ENCODE measurements at regions not wholly inside any gene's neighbourhood (a gene's known extent, or its start where the extent isn't known, plus 50 kb on each side); places are given as distances from the start of the nearest gene placed in this dataset.

- H3K27ac ChIP-seq = no peak overlapping the region
- no peaks in the 10 kb centered on the region for H3K4me1 ChIP-seq
- no peaks in the 10 kb centered on the region for H3K36me3 ChIP-seq
- no peak overlapping the region for H3K4me3 ChIP-seq
- DNase-seq (ENCODE audit: low spot score in 2 of 2) = no peak
- no peak for TF ChIP-seq CTCF (IDR thresholded peaks at IDR 0.05)
- no peak for TF ChIP-seq POLR2AphosphoS5 (IDR thresholded peaks at IDR 0.05)
- TF ChIP-seq POLR2A (IDR thresholded peaks at IDR 0.05) = no peak
- no peaks in the 10 kb centered on the region for H3K9me3 ChIP-seq
- H3K27me3 ChIP-seq = peaks cover 0 to 68% of the 10 kb centered on the region in 2 donors
- intact Hi-C loops (cut with DNase I; ENCODE audit: low total_unique reads) = no loop called here
Measured at GRCh38 chr1:2967881-2968280, 53.4 kb upstream of the ACTRT2 start.

- Histone ChIP-seq H3K36me3 (no peaks in the 10 kb centered on the region), H3K27me3 (peaks cover 0 to 74% of the 10 kb centered on the region in 2 donors), H3K4me3 (no peak overlapping the region), H3K9me3 (no peaks in the 10 kb centered on the region), H3K27ac (no peak overlapping the region), H3K4me1 (no peaks in the 10 kb centered on the region)
- intact Hi-C loops (cut with DNase I; ENCODE audit: low total_unique reads) = no loop called here
- TF ChIP-seq CTCF (IDR thresholded peaks at IDR 0.05) (no peak), POLR2A (IDR thresholded peaks at IDR 0.05) (no peak), POLR2AphosphoS5 (IDR thresholded peaks at IDR 0.05) (no peak)
- DNase-seq (ENCODE audit: low spot score in 2 of 2) = no peak
Measured at GRCh38 chr1:2968471-2968881, 52.8 kb upstream of the ACTRT2 start.

- intact Hi-C loops (cut with DNase I; ENCODE audit: low total_unique reads) = no loop called here
- Histone ChIP-seq H3K4me3 (no peak overlapping the region), H3K27me3 (peaks cover 0 to 81% of the 10 kb centered on the region in 2 donors), H3K9me3 (no peaks in the 10 kb centered on the region), H3K4me1 (no peaks in the 10 kb centered on the region), H3K27ac (no peak overlapping the region), H3K36me3 (no peaks in the 10 kb centered on the region)
- no peak for TF ChIP-seq POLR2A (IDR thresholded peaks at IDR 0.05)
- TF ChIP-seq CTCF (IDR thresholded peaks at IDR 0.05) = no peak
- no peak for TF ChIP-seq POLR2AphosphoS5 (IDR thresholded peaks at IDR 0.05)
- peak in 1 of 2 donors; percentile 39 for DNase-seq (ENCODE audit: low spot score in 2 of 2)
Measured at GRCh38 chr1:2969011-2969844, 52.0 kb upstream of the ACTRT2 start.

GRCh38 chr1:2969845-2970291, 51.4 kb upstream of the ACTRT2 start:
- Histone ChIP-seq H3K27ac (no peak overlapping the region), H3K9me3 (no peaks in the 10 kb centered on the region), H3K27me3 (peaks cover 0 to 84% of the 10 kb centered on the region in 2 donors), H3K4me1 (no peaks in the 10 kb centered on the region), H3K36me3 (no peaks in the 10 kb centered on the region), H3K4me3 (no peak overlapping the region)
- intact Hi-C loops (cut with DNase I; ENCODE audit: low total_unique reads) = no loop called here
- TF ChIP-seq CTCF (IDR thresholded peaks at IDR 0.05) = no peak
- no peak for TF ChIP-seq POLR2A (IDR thresholded peaks at IDR 0.05)
- no peak for TF ChIP-seq POLR2AphosphoS5 (IDR thresholded peaks at IDR 0.05)
- DNase-seq (ENCODE audit: low spot score in 2 of 2) = peak in 1 of 2 donors; percentile 34

GRCh38 chr1:2970311-2971071, 50.8 kb upstream of the ACTRT2 start:
- intact Hi-C loops (cut with DNase I; ENCODE audit: low total_unique reads) = no loop called here
- H3K27ac ChIP-seq = no peak overlapping the region
- TF ChIP-seq POLR2AphosphoS5 (IDR thresholded peaks at IDR 0.05) = no peak
- TF ChIP-seq POLR2A (IDR thresholded peaks at IDR 0.05) = no peak
- TF ChIP-seq CTCF (IDR thresholded peaks at IDR 0.05) = no peak
- H3K9me3 ChIP-seq = no peaks in the 10 kb centered on the region
- H3K36me3 ChIP-seq = no peaks in the 10 kb centered on the region
- no peaks in the 10 kb centered on the region for H3K4me1 ChIP-seq
- H3K27me3 ChIP-seq = peaks cover 0 to 79% of the 10 kb centered on the region in 2 donors
- DNase-seq (ENCODE audit: low spot score in 2 of 2) = peak in 1 of 2 donors; percentile 44
- no peak overlapping the region for H3K4me3 ChIP-seq

Measured in breast epithelium (tissue), 4 donors.